Astrocyte of the hippocampus (primary cell): ENCODE measurements at regions not wholly inside any gene's neighbourhood (a gene's known extent, or its start where the extent isn't known, plus 50 kb on each side); places are given as distances from the start of the nearest gene placed in this dataset.
"Not testable (repeated sequence)": the region's sequence is repeated elsewhere in the genome, so short reads cannot be mapped to it uniquely, and the experiment has no call there.

Source experiments
- DNase-seq: peaks from one replicate; pipeline ENCODE4 v3.0.0; 2011; ENCODE audit warnings: low read depth, low spot score

DNA sequence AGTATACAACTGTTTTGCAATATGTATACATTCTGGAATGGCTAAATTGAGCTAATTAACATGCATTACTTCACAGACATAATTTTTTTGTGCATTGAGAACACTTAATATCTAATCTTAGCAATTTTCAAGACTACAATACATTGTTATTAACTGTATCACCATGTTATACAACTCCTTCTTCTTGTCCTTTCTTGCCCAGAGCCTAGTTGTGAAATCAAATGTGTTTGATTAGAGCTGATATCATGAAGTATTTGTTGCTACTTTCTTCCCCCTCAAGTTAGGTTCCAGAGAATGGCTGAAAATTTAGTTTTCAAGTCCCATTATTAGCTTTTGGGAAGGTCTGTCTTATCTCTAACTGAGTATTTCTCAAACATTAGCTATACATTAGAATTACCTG, 607.8 kb downstream of the PSAT1 start:
- no peak for DNase-seq

DNA sequence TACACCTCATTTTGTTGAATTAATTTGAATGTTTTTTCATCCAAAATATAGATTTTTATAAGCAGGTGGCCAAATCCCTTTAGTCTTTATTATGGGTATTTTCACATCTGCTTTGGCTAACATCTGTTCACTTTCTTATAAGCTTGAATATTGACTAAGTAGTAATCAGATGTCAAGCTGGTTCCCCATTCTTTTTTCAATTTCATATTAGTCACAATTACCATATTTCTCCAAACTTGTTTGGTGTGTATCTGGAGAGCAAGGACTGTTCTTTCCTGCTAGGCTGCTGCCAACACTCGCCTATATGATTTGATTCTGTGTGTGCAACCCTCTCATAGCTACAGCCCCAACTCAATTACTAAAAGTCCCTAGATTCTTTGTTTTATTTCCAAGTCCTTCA, 608.5 kb downstream of the PSAT1 start:
- DNase-seq, result no peak

DNA sequence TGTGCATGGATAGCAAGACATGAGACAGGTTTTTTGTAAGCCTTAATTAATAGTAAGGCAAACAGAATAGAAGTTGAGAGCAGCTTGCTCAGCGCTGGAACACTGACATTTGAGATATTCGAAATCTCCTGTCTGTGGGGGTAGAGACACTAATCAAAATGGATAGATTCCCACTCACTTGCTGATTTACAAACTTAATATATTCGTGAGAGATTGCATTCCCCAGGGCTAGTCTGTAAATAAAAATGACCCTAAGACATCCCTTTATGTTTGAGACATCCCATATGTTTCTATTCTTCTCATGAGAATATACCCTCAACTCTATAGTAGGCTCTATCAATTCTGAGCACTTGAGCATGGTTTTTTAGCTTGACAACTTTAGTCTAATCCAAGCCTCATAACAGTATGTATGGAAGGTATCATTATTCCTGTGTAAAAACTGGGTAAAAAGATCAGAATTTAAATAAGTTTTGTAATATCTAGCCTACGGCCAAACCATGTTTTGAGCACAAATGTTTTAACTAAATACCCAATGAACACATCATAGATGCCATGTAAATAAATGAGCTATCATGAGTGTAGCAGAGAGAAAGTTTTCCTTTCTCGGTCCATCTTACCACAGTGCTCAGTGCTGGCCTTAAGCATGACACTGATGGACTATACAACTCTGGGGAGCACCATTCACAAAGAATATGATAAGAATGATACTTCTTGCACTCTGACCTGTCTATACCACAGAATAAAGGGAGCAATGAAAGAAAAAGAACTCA, 609.2 kb downstream of the PSAT1 start:
- no peak for DNase-seq

GRCh38 chr9:78909566-78909965, 612.6 kb downstream of the PSAT1 start:
- DNase-seq, result peak; percentile 33

- DNase-seq, result not testable (repeated sequence)
Observed at GRCh38 chr9:78916884-78917283, 620.0 kb downstream of the PSAT1 start.

DNA sequence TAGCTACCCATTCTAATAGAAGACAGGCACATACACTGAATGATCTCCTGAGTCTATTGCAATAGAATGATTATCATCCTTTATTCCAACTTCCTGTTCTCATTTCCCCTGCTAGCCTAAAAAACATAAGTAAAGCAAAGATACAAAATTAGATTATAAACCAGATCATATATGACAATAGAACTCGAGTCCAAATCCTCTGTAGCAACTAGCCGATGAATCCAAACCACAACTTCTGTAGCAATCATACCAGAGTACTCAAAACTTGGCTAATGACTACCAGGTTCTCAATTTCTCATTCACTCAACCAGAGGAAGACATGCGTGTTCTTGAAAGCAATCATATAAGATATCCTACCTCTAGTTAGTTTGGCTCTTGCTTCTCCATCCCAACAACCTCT, 622.1 kb downstream of the PSAT1 start:
- DNase-seq, result no peak

GRCh38 chr9:78919701-78920100, 622.8 kb downstream of the PSAT1 start:
- no peak for DNase-seq

GRCh38 chr9:78921341-78921740, 624.4 kb downstream of the PSAT1 start:
- DNase-seq, result no peak

GRCh38 chr9:78923966-78924659, 627.2 kb downstream of the PSAT1 start:
- DNase-seq, result no peak

- DNase-seq, result no peak
Observed at GRCh38 chr9:78927099-78927940, 630.4 kb downstream of the PSAT1 start.

GRCh38 chr9:78928625-78929405, 631.9 kb downstream of the PSAT1 start:
- DNase-seq, result no peak

DNA sequence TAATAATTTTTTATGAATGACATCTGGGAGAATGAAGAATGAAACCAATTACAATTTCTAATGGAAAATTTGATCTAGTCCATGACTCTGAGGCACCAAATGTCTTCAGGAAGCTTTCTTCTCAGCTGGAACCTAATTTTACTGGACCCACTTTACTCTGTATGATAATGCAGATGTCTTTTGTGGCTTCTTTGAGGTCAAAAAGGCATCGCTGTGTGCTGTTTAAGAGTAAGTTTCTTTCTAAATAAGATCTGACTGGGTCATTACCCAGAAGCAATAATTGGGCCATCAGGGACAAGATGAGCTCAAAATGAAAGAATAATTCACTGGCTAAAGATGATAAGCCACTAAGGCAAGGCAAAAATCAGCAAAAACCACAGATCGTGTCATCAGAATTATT, 633.4 kb downstream of the PSAT1 start:
- DNase-seq, result no peak

- DNase-seq, result peak; percentile 57
Observed at GRCh38 chr9:78932849-78933627, 636.1 kb downstream of the PSAT1 start.

DNA sequence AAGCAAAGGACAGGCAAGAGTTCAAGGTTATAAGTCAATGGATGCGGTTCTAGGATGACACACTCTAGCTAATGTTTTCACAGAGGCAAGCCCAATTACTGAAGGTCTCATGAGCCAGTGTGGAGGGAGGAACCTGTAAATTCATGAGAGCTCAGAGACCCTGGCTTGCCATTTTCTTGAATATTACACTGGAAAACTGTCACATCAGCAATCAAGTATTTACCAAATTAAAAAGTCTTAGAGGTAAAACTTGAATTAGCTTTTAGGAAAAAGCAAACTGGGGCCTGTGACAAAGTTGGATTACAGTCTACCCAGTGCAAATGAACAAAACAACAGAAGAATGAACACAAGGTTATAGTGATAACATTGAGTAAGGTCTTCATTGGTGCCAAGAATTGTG, 636.9 kb upstream of the TLE4 start:
- DNase-seq, result no peak

GRCh38 chr9:78938821-78939220, 632.9 kb upstream of the TLE4 start:
- no peak for DNase-seq

- no peak for DNase-seq
Observed at GRCh38 chr9:78939311-78940065, 632.3 kb upstream of the TLE4 start.

GRCh38 chr9:78940121-78940855, 631.5 kb upstream of the TLE4 start:
- DNase-seq, result no peak

DNA sequence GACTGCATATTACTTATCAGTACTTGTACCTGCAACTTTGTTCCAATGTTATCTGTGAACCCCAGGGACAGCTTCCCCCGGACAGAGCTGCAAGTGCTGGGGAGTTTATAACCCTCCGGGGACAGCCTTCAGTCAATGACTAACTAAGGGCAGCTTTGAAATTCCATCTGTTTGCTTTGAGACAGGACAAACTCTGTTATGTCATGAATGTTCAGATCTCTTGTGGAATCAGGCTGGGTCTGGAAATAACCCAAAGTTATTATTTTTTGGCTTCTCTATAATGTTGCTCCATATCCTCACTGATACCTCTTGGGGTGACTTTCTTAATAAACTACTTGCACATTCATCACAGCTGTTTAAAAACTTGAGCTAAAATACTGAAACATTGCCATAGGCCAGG, 617.5 kb upstream of the TLE4 start:
- no peak for DNase-seq

DNA sequence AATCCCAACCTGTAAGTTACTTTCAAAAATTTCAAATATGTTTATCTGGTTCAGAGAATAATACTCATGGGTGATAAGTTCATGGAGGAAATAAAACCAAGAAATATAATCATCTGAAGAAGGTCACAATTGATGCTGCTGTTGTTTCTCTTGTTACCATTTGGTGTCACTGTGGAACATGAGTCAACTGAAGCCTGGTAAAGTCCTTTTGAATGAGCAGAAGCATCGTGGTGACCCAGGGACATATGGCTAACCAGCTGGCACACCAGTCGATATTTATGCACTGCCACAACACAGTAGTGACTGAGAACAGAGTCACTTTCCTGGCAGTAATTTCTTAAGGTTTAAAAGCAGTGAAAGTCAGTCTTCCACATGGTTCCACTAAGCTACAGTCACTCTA, 612.9 kb upstream of the TLE4 start:
- no peak for DNase-seq
